Germinal center (tissue), 1 donor: ENCODE measurements at regions not wholly inside any gene's neighbourhood (a gene's known extent, or its start where the extent isn't known, plus 50 kb on each side); places are given as distances from the start of the nearest gene placed in this dataset.

Experiments
- DNase-seq: peaks from one replicate; pipeline ENCODE4 v3.0.0; 2012; ENCODE audit warnings: mixed read lengths, low spot score

GRCh38 chr1:221634606-221635005 lies 107.3 kb downstream of the DUSP10 start:
- no peak for DNase-seq

GRCh38 chr1:221635305-221635704 lies 106.6 kb downstream of the DUSP10 start:
- no peak for DNase-seq

- DNase-seq = no peak
Observed at GRCh38 chr1:221636096-221636495, 105.8 kb downstream of the DUSP10 start.

GRCh38 chr1:221636967-221637366 lies 104.9 kb downstream of the DUSP10 start:
- DNase-seq = no peak

- no peak for DNase-seq
Observed at GRCh38 chr1:221637641-221638041, 104.2 kb downstream of the DUSP10 start.

- no peak for DNase-seq
Observed at GRCh38 chr1:221638595-221638994, 103.3 kb downstream of the DUSP10 start.

- no peak for DNase-seq
Observed at GRCh38 chr1:221641811-221642210, 100.1 kb downstream of the DUSP10 start.

- DNase-seq = no peak
Observed at GRCh38 chr1:221643404-221644144, 98.3 kb downstream of the DUSP10 start.

- no peak for DNase-seq
Observed at GRCh38 chr1:221644145-221644448, 97.8 kb downstream of the DUSP10 start.

GRCh38 chr1:221644663-221645258 lies 97.1 kb downstream of the DUSP10 start:
- DNase-seq = no peak

- DNase-seq = no peak
Observed at GRCh38 chr1:221648201-221648600, 93.7 kb downstream of the DUSP10 start.
